ENCODE measurements at regions not wholly inside any gene's neighbourhood (a gene's known extent, or its start where the extent isn't known, plus 50 kb on each side); places are given as distances from the start of the nearest gene placed in this dataset.

GRCh38 chr12:107894589-107894988 lies 120.1 kb downstream of the ASCL4 start:
- DNase-seq = no peak

GRCh38 chr12:107895966-107896365 lies 121.5 kb downstream of the ASCL4 start:
- DNase-seq = no peak

- DNase-seq = no peak
These were observed 126.1 kb downstream of the ASCL4 start for GRCh38 chr12:107900588-107900987.

GRCh38 chr12:107903341-107904061 lies 129.0 kb downstream of the ASCL4 start:
- peak; percentile 78 for DNase-seq

- DNase-seq = no peak
These were observed 132.2 kb downstream of the ASCL4 start for GRCh38 chr12:107906707-107907106.

GRCh38 chr12:107912421-107913004 lies 138.0 kb downstream of the ASCL4 start:
- DNase-seq = no peak

- no peak for DNase-seq
These were observed 140.0 kb downstream of the ASCL4 start for GRCh38 chr12:107914460-107914977.

- peak; percentile 37 for DNase-seq
These were observed 143.7 kb downstream of the ASCL4 start for GRCh38 chr12:107917912-107918800.

GRCh38 chr12:107921062-107921461 lies 146.6 kb downstream of the ASCL4 start:
- DNase-seq = no peak

GRCh38 chr12:107925125-107925524 lies 150.6 kb downstream of the ASCL4 start:
- DNase-seq = no peak

GRCh38 chr12:107929436-107929835 lies 154.9 kb downstream of the ASCL4 start:
- peak; percentile 71 for DNase-seq

GRCh38 chr12:107931761-107932160 lies 157.3 kb downstream of the ASCL4 start:
- DNase-seq = no peak

- DNase-seq = no peak
These were observed 163.9 kb downstream of the ASCL4 start for GRCh38 chr12:107938446-107938845.

- DNase-seq = no peak
These were observed 174.0 kb downstream of the ASCL4 start for GRCh38 chr12:107948391-107948945.

GRCh38 chr12:107951024-107951423 lies 176.5 kb downstream of the ASCL4 start:
- no peak for DNase-seq

- DNase-seq = no peak
These were observed 173.0 kb upstream of the WSCD2 start for GRCh38 chr12:107955966-107956643.

GRCh38 chr12:107957459-107957858 lies 171.6 kb upstream of the WSCD2 start:
- no peak for DNase-seq

- no peak for DNase-seq
These were observed 165.5 kb upstream of the WSCD2 start for GRCh38 chr12:107963635-107964034.

- DNase-seq = no peak
These were observed 161.9 kb upstream of the WSCD2 start for GRCh38 chr12:107967170-107967569.

GRCh38 chr12:107973950-107974349 lies 155.1 kb upstream of the WSCD2 start:
- no peak for DNase-seq

GRCh38 chr12:107976331-107976730 lies 152.8 kb upstream of the WSCD2 start:
- no peak for DNase-seq

GRCh38 chr12:107978201-107978600 lies 150.9 kb upstream of the WSCD2 start:
- no peak for DNase-seq

GRCh38 chr12:107978641-107979040 lies 150.4 kb upstream of the WSCD2 start:
- DNase-seq = no peak

All from NCI-H748 treated with DMSO at 0.1 percent for 48 hours (cell line).